ENCODE measurements at regions not wholly inside any gene's neighbourhood (a gene's known extent, or its start where the extent isn't known, plus 50 kb on each side); places are given as distances from the start of the nearest gene placed in this dataset.

- Histone ChIP-seq H3K27ac (no peak overlapping the region), H3K4me3 (no peak overlapping the region), H3K36me3 (no peaks in the 10 kb centered on the region), H3K9me3 (no peaks in the 10 kb centered on the region), H3K27me3 (ENCODE audit: low read depth) (no peaks in the 10 kb centered on the region), H3K4me1 (no peaks in the 10 kb centered on the region)
- no peak for TF ChIP-seq CTCF (IDR thresholded peaks at IDR 0.05)
- ATAC-seq (no peak), DNase-seq (no peak)
- intact Hi-C loops (cut with DNase I), result no loop called here
These were observed 349.2 kb upstream of the PLD5 start for GRCh38 chr1:242873661-242874060.

- no peaks in the 10 kb centered on the region for H3K27me3 ChIP-seq (ENCODE audit: low read depth)
- TF ChIP-seq CTCF (IDR thresholded peaks at IDR 0.05), result no peak
- H3K27ac ChIP-seq, result no peak overlapping the region
- H3K4me1 ChIP-seq, result no peaks in the 10 kb centered on the region
- intact Hi-C loops (cut with DNase I), result no loop called here
- no peaks in the 10 kb centered on the region for H3K9me3 ChIP-seq
- ATAC-seq, result no peak
- no peaks in the 10 kb centered on the region for H3K36me3 ChIP-seq
- no peak for DNase-seq
- H3K4me3 ChIP-seq, result no peak overlapping the region
These were observed 348.0 kb upstream of the PLD5 start for GRCh38 chr1:242872521-242872920.

GRCh38 chr1:242871471-242872030, 347.1 kb upstream of the PLD5 start:
- Histone ChIP-seq H3K27ac (no peak overlapping the region), H3K27me3 (ENCODE audit: low read depth) (no peaks in the 10 kb centered on the region), H3K9me3 (no peaks in the 10 kb centered on the region), H3K4me1 (no peaks in the 10 kb centered on the region), H3K36me3 (no peaks in the 10 kb centered on the region), H3K4me3 (no peak overlapping the region)
- ATAC-seq (no peak), DNase-seq (no peak)
- TF ChIP-seq CTCF (IDR thresholded peaks at IDR 0.05), result no peak
- intact Hi-C loops (cut with DNase I), result no loop called here

GRCh38 chr1:242870966-242871365, 346.5 kb upstream of the PLD5 start:
- no peak for DNase-seq
- no peak overlapping the region for H3K4me3 ChIP-seq
- intact Hi-C loops (cut with DNase I), result no loop called here
- H3K9me3 ChIP-seq, result no peaks in the 10 kb centered on the region
- H3K4me1 ChIP-seq, result no peaks in the 10 kb centered on the region
- H3K27ac ChIP-seq, result no peak overlapping the region
- H3K36me3 ChIP-seq, result no peaks in the 10 kb centered on the region
- no peaks in the 10 kb centered on the region for H3K27me3 ChIP-seq (ENCODE audit: low read depth)
- TF ChIP-seq CTCF (IDR thresholded peaks at IDR 0.05), result no peak
- ATAC-seq, result no peak

GRCh38 chr1:242856289-242856688, 331.8 kb upstream of the PLD5 start:
- DNase-seq, result no peak
- Histone ChIP-seq H3K9me3 (no peaks in the 10 kb centered on the region), H3K36me3 (no peaks in the 10 kb centered on the region), H3K4me3 (no peak overlapping the region), H3K27me3 (ENCODE audit: low read depth) (no peaks in the 10 kb centered on the region), H3K4me1 (no peaks in the 10 kb centered on the region), H3K27ac (no peak overlapping the region)
- TF ChIP-seq CTCF (IDR thresholded peaks at IDR 0.05), result no peak
- intact Hi-C loops (cut with DNase I), result no loop called here
- ATAC-seq, result no peak

GRCh38 chr1:242854466-242854865, 330.0 kb upstream of the PLD5 start:
- no peak for ATAC-seq
- TF ChIP-seq CTCF (IDR thresholded peaks at IDR 0.05), result no peak
- no peaks in the 10 kb centered on the region for H3K4me1 ChIP-seq

More at GRCh38 chr1:242854466-242854865, 330.0 kb upstream of the PLD5 start:
- intact Hi-C loops (cut with DNase I), result no loop called here
- Histone ChIP-seq H3K27ac (no peak overlapping the region), H3K36me3 (no peaks in the 10 kb centered on the region), H3K27me3 (ENCODE audit: low read depth) (no peaks in the 10 kb centered on the region), H3K4me3 (no peak overlapping the region), H3K9me3 (no peaks in the 10 kb centered on the region)
- no peak for DNase-seq

Data from lower lobe of right lung (tissue), 2 donors.